Body of pancreas (tissue), 4 donors: ENCODE measurements at regions not wholly inside any gene's neighbourhood (a gene's known extent, or its start where the extent isn't known, plus 50 kb on each side); places are given as distances from the start of the nearest gene placed in this dataset.
"Not testable (repeated sequence)": the region's sequence is repeated elsewhere in the genome, so short reads cannot be mapped to it uniquely, and the experiment has no call there.

Source experiments
- ATAC-seq: fragments of 150-250 bp; one replicate; pipeline ENCODE4 v1.9.1; 2016
- DNase-seq, 4 donors: peaks; one replicate each; pipeline ENCODE4 v3.0.0-alpha.2; 2019
- H3K27ac ChIP-seq, 4 donors: fragments of 200-600 bp; sonication (generic); 1 replicate in 3 of 4; 2 replicates in 1 of 4; pipeline versions ENCODE4 v1.5.1 to v1.6.1; 2016 to 2019; ENCODE audit warnings: mild to moderate bottlenecking in 1 of 4, mixed read lengths in 1 of 4, moderate library complexity in 1 of 4
- H3K27me3 ChIP-seq, 2 donors: fragments of 200-600 bp; sonication (generic); one replicate each; pipeline ENCODE4 v1.6.0; 2016; ENCODE audit warnings: mild to moderate bottlenecking in 1 of 2
- H3K36me3 ChIP-seq, 2 donors: fragments of 200-600 bp; sonication (generic); replicated peaks in 1 of 2; 2 replicates each; pipeline ENCODE4 v1.5.1; 2016; ENCODE audit warnings: low read depth in 2 of 2; ENCODE audit not compliant: insufficient read depth in 1 of 2
- H3K4me1 ChIP-seq: fragments of 200-600 bp; sonication (generic); one replicate; pipeline ENCODE4 v1.6.0; 2016
- H3K4me3 ChIP-seq, 2 donors: fragments of 200-600 bp; sonication (generic); 1 replicate in 1 of 2; 2 replicates in 1 of 2; pipeline ENCODE4 v1.5.1; 2016 to 2019
- H3K9me3 ChIP-seq, 3 donors: fragments of 200-600 bp; sonication (generic); 1 replicate in 2 of 3; 2 replicates in 1 of 3; pipeline ENCODE4 v1.5.1; 2016
- POLR2A ChIP-seq, 3 donors: fragments of 450-650 bp; IDR thresholded peaks; one replicate each; pipeline ENCODE4 v1.6.1; 2016; ENCODE audit warnings: antibody characterized with exemption in 3 of 3, mild to moderate bottlenecking in 2 of 3
- WGBS, 2 donors: methylation state at CpG; one replicate each; pipeline ENCODE4 v1.1.5; 2017; 5-methylcytosine and 5-hydroxymethylcytosine counted together
- intact Hi-C: fragments of 100-400 bp; cut with DNase I; formaldehyde crosslinking; loops from one replicate; pipeline ENCODE4 v1.15.1; 2023
- TF ChIP-seq, protein P1 (sequence below), 7 experiments: fragments of 450-650 bp in 4 of 7; fragments of 200-600 bp in 3 of 7; sonication (generic) in 3 of 7; IDR thresholded peaks; one replicate each; pipeline ENCODE4 v1.5.1; 2016 to 2019; ENCODE audit warnings: antibody characterized with exemption in 7 of 7

DNA sequence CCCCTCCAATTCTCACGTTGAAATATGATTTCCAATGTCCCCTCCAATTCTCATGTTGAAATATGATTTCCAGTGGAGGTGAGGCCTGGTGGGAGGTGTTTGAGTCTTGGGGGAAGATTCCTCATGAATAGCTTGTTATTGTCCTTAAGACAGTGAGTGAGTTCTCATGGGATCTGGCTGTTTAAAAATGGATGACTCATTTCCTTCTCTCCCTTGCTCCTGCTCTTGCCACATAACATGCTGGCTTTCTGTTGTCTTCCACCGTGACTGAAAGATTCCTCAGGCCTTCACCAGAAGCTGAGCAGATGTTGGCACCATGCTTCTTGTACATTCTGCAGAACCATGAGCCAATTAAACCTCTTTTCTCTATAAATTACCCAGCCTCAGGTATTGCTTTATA lies 346.8 kb upstream of the TECRL start:
- H3K4me3 ChIP-seq = no peak overlapping the region
- H3K36me3 ChIP-seq = no peaks in the 10 kb centered on the region
- H3K4me1 ChIP-seq = no peaks in the 10 kb centered on the region
- 11 to 23% methylated on average over 2 of the region's 2 CpGs for WGBS, 2 donors
- no peak for DNase-seq
- H3K27me3 ChIP-seq = no peaks in the 10 kb centered on the region
- intact Hi-C loops = no loop called here
- no peak for TF ChIP-seq POLR2A (IDR thresholded peaks at IDR 0.05)
- TF ChIP-seq, protein P1, sequence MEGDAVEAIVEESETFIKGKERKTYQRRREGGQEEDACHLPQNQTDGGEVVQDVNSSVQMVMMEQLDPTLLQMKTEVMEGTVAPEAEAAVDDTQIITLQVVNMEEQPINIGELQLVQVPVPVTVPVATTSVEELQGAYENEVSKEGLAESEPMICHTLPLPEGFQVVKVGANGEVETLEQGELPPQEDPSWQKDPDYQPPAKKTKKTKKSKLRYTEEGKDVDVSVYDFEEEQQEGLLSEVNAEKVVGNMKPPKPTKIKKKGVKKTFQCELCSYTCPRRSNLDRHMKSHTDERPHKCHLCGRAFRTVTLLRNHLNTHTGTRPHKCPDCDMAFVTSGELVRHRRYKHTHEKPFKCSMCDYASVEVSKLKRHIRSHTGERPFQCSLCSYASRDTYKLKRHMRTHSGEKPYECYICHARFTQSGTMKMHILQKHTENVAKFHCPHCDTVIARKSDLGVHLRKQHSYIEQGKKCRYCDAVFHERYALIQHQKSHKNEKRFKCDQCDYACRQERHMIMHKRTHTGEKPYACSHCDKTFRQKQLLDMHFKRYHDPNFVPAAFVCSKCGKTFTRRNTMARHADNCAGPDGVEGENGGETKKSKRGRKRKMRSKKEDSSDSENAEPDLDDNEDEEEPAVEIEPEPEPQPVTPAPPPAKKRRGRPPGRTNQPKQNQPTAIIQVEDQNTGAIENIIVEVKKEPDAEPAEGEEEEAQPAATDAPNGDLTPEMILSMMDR (IDR thresholded peaks at IDR 0.05) = no peak
- no peak for ATAC-seq
- H3K9me3 ChIP-seq = no peaks in the 10 kb centered on the region
- H3K27ac ChIP-seq = no peak overlapping the region

DNA sequence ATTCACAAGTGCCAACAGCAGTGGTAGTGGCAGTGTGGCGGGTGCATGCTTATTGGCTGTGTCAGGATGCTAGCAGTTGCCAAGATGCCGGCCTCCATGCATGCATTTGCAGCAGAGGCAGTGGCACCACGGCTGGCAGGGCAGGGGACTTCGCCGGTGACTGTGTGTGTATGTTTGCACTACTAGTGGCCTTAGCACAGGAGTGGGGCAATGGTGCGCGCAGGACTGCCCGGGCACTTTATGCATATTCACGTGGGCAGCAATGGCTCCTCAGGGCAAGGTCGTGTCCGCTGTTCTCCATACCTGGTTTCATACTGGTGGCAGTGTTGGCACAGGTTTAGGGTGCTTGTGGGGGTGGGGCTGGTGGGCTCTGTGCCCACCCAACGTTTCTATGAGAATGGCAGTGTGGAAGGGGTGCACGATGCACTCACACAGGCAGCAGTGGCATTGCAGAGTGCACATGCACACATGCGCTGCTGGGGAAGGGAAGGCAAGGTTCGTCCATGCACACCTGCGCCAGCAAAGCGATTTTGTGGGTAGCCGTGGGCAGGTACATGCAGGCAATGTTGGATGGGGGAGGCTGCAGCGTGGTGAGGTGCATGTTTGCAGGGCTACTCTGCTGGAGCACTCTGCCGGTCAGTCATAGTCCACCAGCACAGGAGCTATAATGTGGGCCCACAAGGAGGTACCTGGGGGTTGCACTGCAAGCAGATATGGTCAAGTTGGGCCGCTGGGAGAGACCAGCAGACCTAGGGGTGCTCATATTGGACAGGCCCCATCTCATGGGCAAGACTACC lies 338.9 kb upstream of the TECRL start:
- ATAC-seq = no peak
- no peak overlapping the region for H3K4me3 ChIP-seq
- 66 to 72% methylated on average over 9 to 20 of the region's 21 CpGs for WGBS, 2 donors
- no peaks in the 10 kb centered on the region for H3K4me1 ChIP-seq
- no peaks in the 10 kb centered on the region for H3K27me3 ChIP-seq
- intact Hi-C loops = no loop called here
- no peaks in the 10 kb centered on the region for H3K9me3 ChIP-seq
- no peak overlapping the region for H3K27ac ChIP-seq
- no peak for DNase-seq
- TF ChIP-seq, protein P1 (IDR thresholded peaks at IDR 0.05) = no peak
- no peak for TF ChIP-seq POLR2A (IDR thresholded peaks at IDR 0.05)
- no peaks in the 10 kb centered on the region for H3K36me3 ChIP-seq

DNA sequence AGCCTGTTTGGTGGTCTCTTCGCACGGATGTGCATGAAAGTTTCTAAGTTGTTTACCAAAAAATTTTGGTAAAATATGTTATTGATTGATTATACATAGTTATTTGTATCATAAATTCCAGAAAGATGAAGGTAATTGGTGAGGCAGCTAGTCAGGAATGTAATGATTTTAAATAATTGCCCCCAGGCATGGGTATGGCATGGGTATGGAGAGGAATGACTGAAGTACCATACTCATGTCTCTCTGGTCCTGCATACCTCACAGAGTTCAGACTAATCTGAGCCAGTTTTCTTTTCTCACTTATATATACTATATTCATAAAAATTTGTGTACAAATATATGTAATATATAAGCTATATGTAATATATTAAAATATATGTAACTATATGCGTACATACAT lies 329.0 kb upstream of the TECRL start:
- H3K4me1 ChIP-seq = no peaks in the 10 kb centered on the region
- H3K27ac ChIP-seq = no peak overlapping the region
- DNase-seq (no peak), ATAC-seq (no peak)
- TF ChIP-seq, protein P1 (IDR thresholded peaks at IDR 0.05) = no peak
- no peak for TF ChIP-seq POLR2A (IDR thresholded peaks at IDR 0.05)
- 76 to 81% methylated on average over 3 of the region's 3 CpGs for WGBS, 2 donors
- H3K27me3 ChIP-seq = no peaks in the 10 kb centered on the region
- no peaks in the 10 kb centered on the region for H3K9me3 ChIP-seq
- no peak overlapping the region for H3K4me3 ChIP-seq
- H3K36me3 ChIP-seq = no peaks in the 10 kb centered on the region
- intact Hi-C loops = no loop called here

DNA sequence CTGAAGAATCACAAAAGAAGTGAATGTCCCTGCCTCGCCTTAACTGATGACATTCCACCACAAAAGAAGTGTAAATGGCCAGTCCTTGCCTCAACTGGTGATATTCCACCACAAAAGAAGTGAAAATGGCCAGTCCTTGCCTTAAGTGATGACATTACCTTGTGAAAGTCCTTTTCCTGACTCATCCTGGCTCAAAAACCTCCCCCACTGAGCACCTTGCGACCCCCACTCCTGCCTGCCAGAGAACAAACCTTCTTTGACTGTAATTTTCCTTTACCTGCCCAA lies 328.5 kb upstream of the TECRL start:
- H3K36me3 ChIP-seq, ATAC-seq, H3K27ac ChIP-seq, DNase-seq, H3K4me3 ChIP-seq, H3K4me1 ChIP-seq, H3K9me3 ChIP-seq, H3K27me3 ChIP-seq, intact Hi-C loops: not testable (repeated sequence)
- 32 to 44% methylated on average over 2 of the region's 2 CpGs for WGBS, 2 donors

DNA sequence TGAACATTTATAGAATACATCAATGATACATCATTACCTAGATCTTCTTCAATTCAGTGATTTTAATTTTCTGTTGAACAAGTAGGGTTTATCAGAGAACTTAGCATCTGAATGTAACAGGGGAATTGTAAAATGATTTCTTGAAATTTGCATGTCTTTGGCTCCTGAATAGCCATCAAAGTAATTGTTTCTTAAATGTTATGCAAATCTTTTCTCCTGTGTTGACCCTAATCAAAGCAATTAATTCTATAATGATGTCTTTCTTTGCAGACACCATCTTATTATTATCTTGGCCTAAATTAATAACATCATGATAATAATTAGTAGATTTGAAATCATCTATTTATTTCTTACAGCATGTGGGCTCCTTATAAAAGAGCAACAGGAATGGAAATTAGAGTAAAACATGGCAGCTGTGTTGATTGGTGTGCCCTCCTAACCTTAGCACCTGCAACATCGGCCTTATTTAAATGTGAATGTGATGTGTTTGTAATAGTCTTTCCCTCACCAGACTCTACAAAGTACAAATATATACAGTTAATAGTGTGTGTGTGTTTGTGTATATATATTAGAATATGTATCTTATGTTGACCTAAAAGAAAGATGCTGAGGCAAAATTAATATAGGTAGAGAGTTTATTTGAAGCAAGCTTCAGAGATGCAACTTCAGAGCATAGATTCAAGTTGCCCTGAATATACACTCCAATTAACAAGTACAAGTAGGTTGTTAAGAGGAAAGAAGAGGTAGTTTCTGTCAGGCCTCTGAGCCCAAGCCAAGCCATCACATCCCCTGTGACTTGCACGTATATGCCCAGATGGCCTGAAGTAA lies 328.0 kb upstream of the TECRL start:
- TF ChIP-seq POLR2A (IDR thresholded peaks at IDR 0.05) = no peak
- TF ChIP-seq, protein P1 (IDR thresholded peaks at IDR 0.05) = no peak
- intact Hi-C loops = no loop called here

More for the DNA sequence above, 328.0 kb upstream of the TECRL start:
- Histone ChIP-seq H3K36me3 (no peaks in the 10 kb centered on the region), H3K27ac (no peak overlapping the region), H3K9me3 (no peaks in the 10 kb centered on the region), H3K27me3 (no peaks in the 10 kb centered on the region), H3K4me1 (no peaks in the 10 kb centered on the region), H3K4me3 (no peak overlapping the region)
- no peak for ATAC-seq
- no peak for DNase-seq
- WGBS, 2 donors = 55 to 64% methylated on average over 2 of the region's 2 CpGs
